IPS DF 4.7 (cell line): ENCODE measurements at regions not wholly inside any gene's neighbourhood (a gene's known extent, or its start where the extent isn't known, plus 50 kb on each side); places are given as distances from the start of the nearest gene placed in this dataset.
"Not testable (repeated sequence)": the region's sequence is repeated elsewhere in the genome, so short reads cannot be mapped to it uniquely, and the experiment has no call there.

Experiments used
- DNase-seq: peaks from one replicate; pipeline ENCODE4 v3.0.0-alpha.2; 2013; ENCODE audit warnings: low spot score; ENCODE audit errors: extremely low read depth

GRCh38 chr6:168369786-168370185, 50.2 kb upstream of the DACT2 start:
- no peak for DNase-seq

- peak; percentile 66 for DNase-seq
These were observed 50.9 kb upstream of the DACT2 start for GRCh38 chr6:168370310-168370991.

- no peak for DNase-seq
These were observed 51.6 kb upstream of the DACT2 start for GRCh38 chr6:168371185-168371584.

- DNase-seq, result no peak
These were observed 52.0 kb upstream of the DACT2 start for GRCh38 chr6:168371618-168371980.

- DNase-seq, result no peak
These were observed 52.6 kb upstream of the DACT2 start for GRCh38 chr6:168371981-168372711.

GRCh38 chr6:168372889-168373288, 53.3 kb upstream of the DACT2 start:
- no peak for DNase-seq

- no peak for DNase-seq
These were observed 53.8 kb upstream of the DACT2 start for GRCh38 chr6:168373389-168373788.

GRCh38 chr6:168374051-168374502, 54.5 kb upstream of the DACT2 start:
- no peak for DNase-seq

- no peak for DNase-seq
These were observed 55.0 kb upstream of the DACT2 start for GRCh38 chr6:168374541-168375071.

- no peak for DNase-seq
These were observed 56.5 kb upstream of the DACT2 start for GRCh38 chr6:168376120-168376519.

GRCh38 chr6:168376811-168377483, 57.4 kb upstream of the DACT2 start:
- no peak for DNase-seq

GRCh38 chr6:168377484-168377855, 57.9 kb upstream of the DACT2 start:
- no peak for DNase-seq

GRCh38 chr6:168377856-168378832, 58.6 kb upstream of the DACT2 start:
- DNase-seq, result no peak

- not testable (repeated sequence) for DNase-seq
These were observed 60.0 kb upstream of the DACT2 start for GRCh38 chr6:168379579-168379978.

- not testable (repeated sequence) for DNase-seq
These were observed 60.6 kb upstream of the SMOC2 start for GRCh38 chr6:168380166-168380955.

GRCh38 chr6:168380956-168381605, 59.9 kb upstream of the SMOC2 start:
- no peak for DNase-seq

- DNase-seq, result no peak
These were observed 59.1 kb upstream of the SMOC2 start for GRCh38 chr6:168381726-168382458.

- no peak for DNase-seq
These were observed 57.7 kb upstream of the SMOC2 start for GRCh38 chr6:168383062-168383854.
